ENCODE measurements at regions not wholly inside any gene's neighbourhood (a gene's known extent, or its start where the extent isn't known, plus 50 kb on each side); places are given as distances from the start of the nearest gene placed in this dataset.

DNA sequence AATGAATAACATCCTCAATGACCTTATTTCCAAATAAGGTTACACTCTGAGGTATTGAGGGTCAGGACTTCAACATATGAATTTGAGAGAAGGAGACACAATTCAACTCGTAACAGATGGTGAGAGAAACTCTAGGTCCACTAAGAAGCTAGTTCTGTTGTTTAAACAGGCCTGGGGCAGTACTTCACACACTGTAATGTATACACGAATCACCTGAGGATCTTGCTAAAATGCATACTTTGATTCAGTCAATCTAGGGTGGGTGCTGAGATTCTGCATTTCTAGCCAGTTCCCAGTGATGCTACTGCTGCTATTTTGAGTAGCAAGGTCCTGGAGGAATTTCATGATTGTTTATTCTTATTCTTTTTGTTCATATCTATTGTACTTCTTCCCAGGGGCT is 186.8 kb downstream of the SATB1 start:
- Mint-ChIP-seq H3K9me3 (no peaks in the 10 kb centered on the region), H3K27ac (no peak overlapping the region), H3K27me3 (ENCODE audit: insufficient read depth, low read depth, poor library complexity) (peaks cover 4% of the 10 kb centered on the region), H3K4me1 (peaks cover 37% of the 10 kb centered on the region), H3K4me3 (no peak overlapping the region), H3K36me3 (ENCODE audit: low read depth) (no peaks in the 10 kb centered on the region)
- Histone ChIP-seq H4K20me1 (replicated peaks; ENCODE audit: insufficient read depth) (no peaks in the 10 kb centered on the region), H3K4me3 (no peak overlapping the region), H3K4me1 (ENCODE audit: insufficient read depth) (peaks cover 46% of the 10 kb centered on the region), H3K27ac (ENCODE audit: low read depth) (no peak overlapping the region), H3K79me2 (replicated peaks; ENCODE audit: insufficient read depth) (no peaks in the 10 kb centered on the region), H3K27me3 (ENCODE audit: insufficient read depth) (no peaks in the 10 kb centered on the region), H3F3A (replicated peaks; ENCODE audit: low read depth) (no peaks in the 10 kb centered on the region), H3K4me2 (no peak overlapping the region), H3K9me2 (ENCODE audit: insufficient read depth) (no peaks in the 10 kb centered on the region), H2AFZ (no peak overlapping the region), H3K36me3 (ENCODE audit: insufficient read depth) (no peaks in the 10 kb centered on the region)
- TF ChIP-seq POLR2AphosphoS5 (IDR thresholded peaks at IDR 0.05; ENCODE audit: low read depth) (no peak), EZH2phosphoT487 (IDR thresholded peaks at IDR 0.05; ENCODE audit: unreplicated experiment) (no peak), CREB1 (CRISPR knock-in tag; IDR thresholded peaks at IDR 0.05; ENCODE audit: low read depth) (no peak), NANOG (IDR thresholded peaks at IDR 0.05; ENCODE audit: borderline replicate concordance) (no peak)
- TF ChIP-seq, protein P1, sequence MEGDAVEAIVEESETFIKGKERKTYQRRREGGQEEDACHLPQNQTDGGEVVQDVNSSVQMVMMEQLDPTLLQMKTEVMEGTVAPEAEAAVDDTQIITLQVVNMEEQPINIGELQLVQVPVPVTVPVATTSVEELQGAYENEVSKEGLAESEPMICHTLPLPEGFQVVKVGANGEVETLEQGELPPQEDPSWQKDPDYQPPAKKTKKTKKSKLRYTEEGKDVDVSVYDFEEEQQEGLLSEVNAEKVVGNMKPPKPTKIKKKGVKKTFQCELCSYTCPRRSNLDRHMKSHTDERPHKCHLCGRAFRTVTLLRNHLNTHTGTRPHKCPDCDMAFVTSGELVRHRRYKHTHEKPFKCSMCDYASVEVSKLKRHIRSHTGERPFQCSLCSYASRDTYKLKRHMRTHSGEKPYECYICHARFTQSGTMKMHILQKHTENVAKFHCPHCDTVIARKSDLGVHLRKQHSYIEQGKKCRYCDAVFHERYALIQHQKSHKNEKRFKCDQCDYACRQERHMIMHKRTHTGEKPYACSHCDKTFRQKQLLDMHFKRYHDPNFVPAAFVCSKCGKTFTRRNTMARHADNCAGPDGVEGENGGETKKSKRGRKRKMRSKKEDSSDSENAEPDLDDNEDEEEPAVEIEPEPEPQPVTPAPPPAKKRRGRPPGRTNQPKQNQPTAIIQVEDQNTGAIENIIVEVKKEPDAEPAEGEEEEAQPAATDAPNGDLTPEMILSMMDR (conservative IDR thresholded peaks at IDR 0.05; ENCODE audit: low read depth in 2 of 2), result no peak
- ATAC-seq, result no peak
- DNase-seq (ENCODE audit: low spot score), result no peak

- no peaks in the 10 kb centered on the region for H3K36me3 Mint-ChIP-seq (ENCODE audit: low read depth)
Observed at GRCh38 chr3:18237251-18238005, 187.7 kb downstream of the SATB1 start.

More at GRCh38 chr3:18237251-18238005, 187.7 kb downstream of the SATB1 start:
- DNase-seq (ENCODE audit: low spot score), result no peak
- ATAC-seq, result no peak
- Histone ChIP-seq H3K4me1 (ENCODE audit: insufficient read depth) (peaks cover 46% of the 10 kb centered on the region), H3K27me3 (ENCODE audit: insufficient read depth) (no peaks in the 10 kb centered on the region), H4K20me1 (replicated peaks; ENCODE audit: insufficient read depth) (no peaks in the 10 kb centered on the region), H3F3A (replicated peaks; ENCODE audit: low read depth) (no peaks in the 10 kb centered on the region), H3K27ac (ENCODE audit: low read depth) (no peak overlapping the region), H3K36me3 (ENCODE audit: insufficient read depth) (no peaks in the 10 kb centered on the region), H2AFZ (no peak overlapping the region), H3K4me2 (0 out of 2 replicates have a peak overlapping the region, but pooled peaks have one; percentile 29), H3K4me3 (no peak overlapping the region), H3K9me2 (ENCODE audit: insufficient read depth) (no peaks in the 10 kb centered on the region), H3K79me2 (replicated peaks; ENCODE audit: insufficient read depth) (no peaks in the 10 kb centered on the region)
- Mint-ChIP-seq H3K27me3 (ENCODE audit: insufficient read depth, low read depth, poor library complexity) (peaks cover 4% of the 10 kb centered on the region), H3K9me3 (no peaks in the 10 kb centered on the region), H3K4me1 (peaks cover 39% of the 10 kb centered on the region), H3K4me3 (no peak overlapping the region), H3K27ac (no peak overlapping the region)
- no peak for TF ChIP-seq ZNF114 (CRISPR knock-in tag; IDR thresholded peaks at IDR 0.05)
- no peak for TF ChIP-seq ETS1 (IDR thresholded peaks at IDR 0.05)
